T-helper 1 cell treated with Interleukin-12 subunit alpha and Interleukin-12 subunit beta and Interleukin-4 antibody, amounts not matched to agents 30 μg/mL and 1 μg/mL, for 36 hours (primary cell): ENCODE measurements at regions not wholly inside any gene's neighbourhood (a gene's known extent, or its start where the extent isn't known, plus 50 kb on each side); places are given as distances from the start of the nearest gene placed in this dataset.
"Not testable (repeated sequence)": the region's sequence is repeated elsewhere in the genome, so short reads cannot be mapped to it uniquely, and the experiment has no call there.

Source experiments
- H3K27ac Mint-ChIP-seq: one replicate; pipeline ENCODE4 v1.8.0; 2021; ENCODE audit warnings: mild to moderate bottlenecking, mixed read lengths
- H3K27me3 Mint-ChIP-seq: one replicate; pipeline ENCODE4 v1.8.0; 2021; ENCODE audit warnings: low read depth, mixed read lengths
- H3K36me3 Mint-ChIP-seq: one replicate; pipeline ENCODE4 v1.8.0; 2021; ENCODE audit warnings: low read depth, mixed read lengths
- H3K4me1 Mint-ChIP-seq: one replicate; pipeline ENCODE4 v1.8.0; 2021; ENCODE audit warnings: low read depth, mixed read lengths
- H3K4me3 Mint-ChIP-seq: one replicate; pipeline ENCODE4 v1.8.0; 2021; ENCODE audit warnings: mild to moderate bottlenecking, moderate library complexity, mixed read lengths
- H3K9me3 Mint-ChIP-seq: one replicate; pipeline ENCODE4 v1.8.0; 2021; ENCODE audit warnings: mixed read lengths

GRCh38 chr2:184031402-184032147 lies 566.8 kb upstream of the ZNF804A start:
- Mint-ChIP-seq H3K27ac (no peak overlapping the region), H3K4me1 (no peaks in the 10 kb centered on the region), H3K36me3 (no peaks in the 10 kb centered on the region), H3K27me3 (no peaks in the 10 kb centered on the region), H3K4me3 (no peak overlapping the region), H3K9me3 (no peaks in the 10 kb centered on the region)

GRCh38 chr2:184032983-184033382 lies 565.3 kb upstream of the ZNF804A start:
- Mint-ChIP-seq H3K4me3 (no peak overlapping the region), H3K36me3 (no peaks in the 10 kb centered on the region), H3K4me1 (no peaks in the 10 kb centered on the region), H3K27me3 (no peaks in the 10 kb centered on the region), H3K27ac (no peak overlapping the region), H3K9me3 (no peaks in the 10 kb centered on the region)

DNA sequence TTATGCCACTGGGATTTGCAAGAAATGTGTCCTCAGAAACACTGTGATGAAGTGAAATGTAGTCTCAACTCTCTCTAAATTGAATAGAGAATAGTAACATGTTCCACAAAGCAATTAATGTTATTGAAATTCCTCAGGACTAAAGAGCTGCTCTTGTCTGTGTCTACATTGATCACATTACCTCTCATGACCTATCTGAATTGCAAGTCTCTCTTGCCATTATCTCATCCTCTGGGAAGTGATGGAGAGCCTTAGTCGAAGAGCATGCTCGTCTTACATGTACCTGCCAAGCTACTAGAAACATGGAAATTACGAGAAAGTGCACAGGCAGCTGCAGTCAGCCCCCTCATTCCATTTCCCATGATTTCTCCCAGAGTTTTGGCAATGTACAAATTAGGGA lies 561.1 kb upstream of the ZNF804A start:
- H3K4me1 Mint-ChIP-seq: no peaks in the 10 kb centered on the region
- no peaks in the 10 kb centered on the region for H3K9me3 Mint-ChIP-seq

DNA sequence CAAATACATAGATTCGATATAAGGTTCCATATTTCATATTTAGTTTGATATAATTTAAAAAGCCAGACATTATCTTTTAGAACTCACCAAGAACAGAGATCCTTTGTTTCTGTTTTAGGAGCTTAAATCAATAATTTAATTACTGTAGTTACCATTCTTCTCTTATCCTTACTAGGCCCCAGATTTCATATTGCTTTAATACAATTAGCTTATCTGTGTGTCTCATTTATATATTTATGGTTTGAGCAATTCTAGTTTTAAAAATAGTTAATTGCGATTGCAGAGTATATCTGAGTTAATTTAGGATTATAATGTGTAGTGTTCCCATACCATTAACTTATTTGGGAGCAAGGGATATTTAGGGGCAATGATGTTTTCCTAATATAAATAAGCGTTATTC lies 558.8 kb upstream of the ZNF804A start:
- Mint-ChIP-seq H3K27me3 (no peaks in the 10 kb centered on the region), H3K27ac (no peak overlapping the region), H3K36me3 (no peaks in the 10 kb centered on the region), H3K9me3 (peaks cover 3% of the 10 kb centered on the region), H3K4me1 (no peaks in the 10 kb centered on the region), H3K4me3 (no peak overlapping the region)

More for the DNA sequence above, 561.1 kb upstream of the ZNF804A start:
- Mint-ChIP-seq H3K4me3 (no peak overlapping the region), H3K27ac (no peak overlapping the region), H3K36me3 (no peaks in the 10 kb centered on the region), H3K27me3 (no peaks in the 10 kb centered on the region)

GRCh38 chr2:184040230-184040629 lies 558.1 kb upstream of the ZNF804A start:
- Mint-ChIP-seq H3K4me3 (no peak overlapping the region), H3K9me3 (peaks cover 3% of the 10 kb centered on the region), H3K27ac (no peak overlapping the region), H3K27me3 (no peaks in the 10 kb centered on the region), H3K36me3 (no peaks in the 10 kb centered on the region), H3K4me1 (no peaks in the 10 kb centered on the region)

DNA sequence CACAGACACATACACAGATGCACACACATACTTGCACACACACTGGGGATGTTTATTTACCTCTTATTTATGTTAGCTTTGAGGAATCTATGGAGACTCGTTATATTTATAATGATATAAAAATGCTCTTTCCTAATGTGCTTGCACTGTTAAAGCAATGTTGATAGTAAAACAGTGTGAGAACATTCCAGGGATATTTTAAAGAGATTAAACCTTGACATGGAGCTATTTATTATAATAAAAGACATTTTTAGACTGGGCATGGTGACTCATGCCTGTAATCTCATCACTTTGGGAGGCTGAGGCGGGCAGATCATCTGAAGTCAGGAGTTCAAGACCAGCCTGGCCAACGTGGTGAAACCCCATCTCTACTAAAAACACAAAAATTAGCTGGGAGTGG lies 557.3 kb upstream of the ZNF804A start:
- Mint-ChIP-seq H3K27me3 (no peaks in the 10 kb centered on the region), H3K4me1 (no peaks in the 10 kb centered on the region), H3K4me3 (no peak overlapping the region), H3K9me3 (peaks cover 3% of the 10 kb centered on the region), H3K27ac (no peak overlapping the region), H3K36me3 (no peaks in the 10 kb centered on the region)

DNA sequence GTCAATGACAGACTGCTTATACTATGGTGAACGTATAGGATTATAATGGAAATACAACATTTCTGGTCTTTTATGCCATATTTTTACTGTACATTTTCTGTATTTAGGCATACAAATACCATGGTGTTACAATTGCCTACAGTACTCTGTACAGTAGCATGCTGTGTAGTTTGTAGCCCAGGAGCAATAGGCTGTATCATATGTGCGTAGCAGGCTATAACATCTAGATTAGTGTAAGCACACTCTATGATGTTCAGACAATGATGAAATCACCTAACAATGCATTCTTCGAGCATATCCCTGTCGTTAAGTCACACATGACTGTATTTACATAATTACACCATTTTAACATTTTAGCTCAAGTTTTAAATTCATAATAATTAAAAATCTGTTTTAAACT lies 556.6 kb upstream of the ZNF804A start:
- Mint-ChIP-seq H3K4me1 (no peaks in the 10 kb centered on the region), H3K4me3 (no peak overlapping the region), H3K27ac (no peak overlapping the region), H3K9me3 (peaks cover 3% of the 10 kb centered on the region), H3K27me3 (no peaks in the 10 kb centered on the region), H3K36me3 (no peaks in the 10 kb centered on the region)

DNA sequence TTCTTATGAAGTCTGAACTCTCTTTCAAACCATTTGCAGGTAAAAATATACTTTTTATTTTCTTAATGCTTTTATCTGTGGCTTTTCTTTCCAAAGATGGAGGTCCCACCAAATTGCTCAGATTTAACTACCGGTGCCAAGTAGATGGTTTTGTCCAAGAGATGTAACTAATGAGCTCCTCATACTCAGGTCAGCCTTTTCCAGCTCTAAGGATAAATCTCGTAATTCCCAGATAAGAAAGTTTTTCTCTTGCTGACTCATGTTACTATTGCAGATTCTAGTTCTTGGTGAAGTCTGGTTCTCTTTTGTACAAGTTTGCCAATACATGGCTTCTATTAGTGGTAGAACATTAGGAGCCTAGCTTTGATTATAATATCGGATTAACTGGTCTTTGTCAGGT lies 550.8 kb upstream of the ZNF804A start:
- H3K27ac Mint-ChIP-seq: no peak overlapping the region
- H3K4me3 Mint-ChIP-seq: no peak overlapping the region
- no peaks in the 10 kb centered on the region for H3K36me3 Mint-ChIP-seq
- peaks cover 3% of the 10 kb centered on the region for H3K9me3 Mint-ChIP-seq
- H3K4me1 Mint-ChIP-seq: no peaks in the 10 kb centered on the region
- H3K27me3 Mint-ChIP-seq: no peaks in the 10 kb centered on the region

- Mint-ChIP-seq H3K9me3 (peaks cover 3% of the 10 kb centered on the region), H3K4me1 (no peaks in the 10 kb centered on the region)
These were observed 548.8 kb upstream of the ZNF804A start for GRCh38 chr2:184049566-184049965.

GRCh38 chr2:184053326-184053725 lies 545.0 kb upstream of the ZNF804A start:
- H3K27ac Mint-ChIP-seq: no peak overlapping the region
- H3K4me1 Mint-ChIP-seq: no peaks in the 10 kb centered on the region
- H3K36me3 Mint-ChIP-seq: no peaks in the 10 kb centered on the region
- H3K4me3 Mint-ChIP-seq: no peak overlapping the region
- H3K9me3 Mint-ChIP-seq: peaks cover 4% of the 10 kb centered on the region
- H3K27me3 Mint-ChIP-seq: no peaks in the 10 kb centered on the region

More at GRCh38 chr2:184049566-184049965, 548.8 kb upstream of the ZNF804A start:
- Mint-ChIP-seq H3K36me3 (no peaks in the 10 kb centered on the region), H3K4me3 (no peak overlapping the region), H3K27ac (no peak overlapping the region), H3K27me3 (no peaks in the 10 kb centered on the region)

GRCh38 chr2:184054419-184054818 lies 543.9 kb upstream of the ZNF804A start:
- not testable (repeated sequence) for H3K4me3 Mint-ChIP-seq

GRCh38 chr2:184057910-184058309 lies 540.4 kb upstream of the ZNF804A start:
- H3K27me3 Mint-ChIP-seq: no peaks in the 10 kb centered on the region
- H3K27ac Mint-ChIP-seq: no peak overlapping the region
- peaks cover 4% of the 10 kb centered on the region for H3K9me3 Mint-ChIP-seq
- H3K36me3 Mint-ChIP-seq: no peaks in the 10 kb centered on the region
- H3K4me3 Mint-ChIP-seq: no peak overlapping the region
- H3K4me1 Mint-ChIP-seq: no peaks in the 10 kb centered on the region

More at GRCh38 chr2:184054419-184054818, 543.9 kb upstream of the ZNF804A start:
- not testable (repeated sequence) for H3K4me1 Mint-ChIP-seq, H3K36me3 Mint-ChIP-seq, H3K27ac Mint-ChIP-seq, H3K9me3 Mint-ChIP-seq, H3K27me3 Mint-ChIP-seq

GRCh38 chr2:184060268-184060667 lies 538.1 kb upstream of the ZNF804A start:
- not testable (repeated sequence) for H3K4me3 Mint-ChIP-seq, H3K9me3 Mint-ChIP-seq, H3K4me1 Mint-ChIP-seq, H3K36me3 Mint-ChIP-seq, H3K27ac Mint-ChIP-seq, H3K27me3 Mint-ChIP-seq

DNA sequence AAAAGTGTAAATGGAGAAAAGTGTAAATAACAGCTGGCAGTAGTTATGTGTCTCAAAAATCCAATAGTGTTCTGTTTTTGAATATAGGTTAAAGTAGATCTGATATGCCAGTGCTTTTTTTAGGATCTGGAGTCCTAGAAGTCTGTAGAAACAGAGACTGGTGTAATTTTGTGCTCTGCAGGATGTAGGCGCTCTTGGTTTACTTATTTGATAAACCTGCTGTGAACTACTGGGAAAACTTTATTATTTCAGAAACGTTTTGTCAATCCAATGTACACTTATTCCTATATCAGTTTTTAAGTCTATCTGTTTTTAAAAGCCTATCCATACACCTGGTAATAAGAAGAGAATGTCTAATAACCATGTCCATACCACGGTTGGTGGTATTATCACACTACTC lies 530.8 kb upstream of the ZNF804A start:
- Mint-ChIP-seq H3K9me3 (peaks cover 4% of the 10 kb centered on the region), H3K36me3 (no peaks in the 10 kb centered on the region), H3K4me1 (no peaks in the 10 kb centered on the region), H3K4me3 (no peak overlapping the region), H3K27me3 (no peaks in the 10 kb centered on the region), H3K27ac (no peak overlapping the region)

- Mint-ChIP-seq H3K4me3 (no peak overlapping the region), H3K36me3 (no peaks in the 10 kb centered on the region), H3K27ac (no peak overlapping the region), H3K27me3 (no peaks in the 10 kb centered on the region), H3K9me3 (no peaks in the 10 kb centered on the region), H3K4me1 (no peaks in the 10 kb centered on the region)
These were observed 525.9 kb upstream of the ZNF804A start for GRCh38 chr2:184072470-184072869.

GRCh38 chr2:184078496-184078895 lies 519.8 kb upstream of the ZNF804A start:
- Mint-ChIP-seq H3K4me3 (no peak overlapping the region), H3K4me1 (no peaks in the 10 kb centered on the region), H3K36me3 (no peaks in the 10 kb centered on the region), H3K27ac (no peak overlapping the region), H3K9me3 (no peaks in the 10 kb centered on the region), H3K27me3 (no peaks in the 10 kb centered on the region)
